Suprapubic skin (tissue), 4 donors: ENCODE measurements at regions not wholly inside any gene's neighbourhood (a gene's known extent, or its start where the extent isn't known, plus 50 kb on each side); places are given as distances from the start of the nearest gene placed in this dataset.

Experiments
- DNase-seq, 2 donors: peaks; one replicate each; pipeline ENCODE4 v3.0.0-alpha.2; 2019; ENCODE audit warnings: low spot score in 2 of 2
- H3K27ac ChIP-seq: fragments of 200-600 bp; sonication (generic); one replicate; pipeline ENCODE4 v1.5.1; 2019
- H3K27me3 ChIP-seq: fragments of 200-600 bp; sonication (generic); one replicate; pipeline ENCODE4 v1.5.1; 2019
- H3K36me3 ChIP-seq: fragments of 200-600 bp; sonication (generic); one replicate; pipeline ENCODE4 v1.5.1; 2019
- H3K4me1 ChIP-seq: fragments of 200-600 bp; sonication (generic); one replicate; pipeline ENCODE4 v1.5.1; 2019
- H3K4me3 ChIP-seq: fragments of 200-600 bp; sonication (generic); one replicate; pipeline ENCODE4 v1.5.1; 2019; ENCODE audit warnings: mild to moderate bottlenecking
- H3K9me3 ChIP-seq: fragments of 200-600 bp; sonication (generic); one replicate; pipeline ENCODE4 v1.5.1; 2019
- EP300 ChIP-seq: sonication (generic); formaldehyde crosslinking; IDR thresholded peaks from one replicate; pipeline ENCODE4 v1.6.1; 2017; ENCODE audit warnings: antibody characterized with exemption
- POLR2A ChIP-seq, 2 donors: fragments of 450-650 bp; IDR thresholded peaks; one replicate each; pipeline ENCODE4 v1.6.1; 2017; ENCODE audit warnings: antibody characterized with exemption in 2 of 2, mild to moderate bottlenecking in 2 of 2, moderate library complexity in 2 of 2
- POLR2AphosphoS5 ChIP-seq, 3 donors: sonication (generic); formaldehyde crosslinking; IDR thresholded peaks; one replicate each; pipeline ENCODE4 v1.6.1; 2017; ENCODE audit warnings: antibody characterized with exemption in 3 of 3
- WGBS: methylation state at CpG from one replicate; pipeline ENCODE4 v1.1.5; 2018; 5-methylcytosine and 5-hydroxymethylcytosine counted together
- TF ChIP-seq, protein P1 (sequence below), 2 donors: fragments of 200-600 bp in 1 of 2; fragments of 450-650 bp in 1 of 2; sonication (generic) in 1 of 2; IDR thresholded peaks; one replicate each; pipeline ENCODE4 v1.5.1; 2016 to 2019; ENCODE audit warnings: antibody characterized with exemption in 2 of 2, mild to moderate bottlenecking in 1 of 2, moderate library complexity in 1 of 2

DNA sequence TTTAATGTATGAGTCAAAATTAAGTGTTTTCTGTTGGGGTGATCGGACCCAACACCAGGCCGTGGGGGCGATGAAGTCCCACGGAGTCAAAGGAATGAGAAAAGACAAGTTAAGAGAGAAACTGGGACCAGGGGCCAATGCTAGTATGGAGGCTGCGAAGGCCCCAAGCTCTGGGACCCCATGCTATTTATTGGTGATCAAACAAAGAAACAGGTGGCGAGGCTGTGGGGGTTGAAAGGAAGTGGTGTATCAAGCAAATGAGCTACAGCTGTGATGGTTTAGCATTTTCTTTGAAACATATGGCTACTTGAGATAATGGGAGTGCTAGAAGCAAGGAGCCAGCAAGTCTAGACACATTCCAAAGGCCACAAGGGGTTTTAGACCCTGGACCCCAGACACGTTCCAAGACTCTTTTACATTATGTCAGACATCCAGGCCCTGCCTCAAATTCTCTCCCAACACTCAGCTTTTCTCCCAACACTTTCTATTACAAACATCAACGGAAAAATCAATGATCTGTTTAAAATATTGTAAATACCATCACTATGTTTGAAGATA, 56.0 kb upstream of the SNRPN start:
- TF ChIP-seq POLR2A (IDR thresholded peaks at IDR 0.05), result no peak
- WGBS, result 68% methylated on average over 8 of the region's 8 CpGs
- H3K27me3 ChIP-seq, result no peaks in the 10 kb centered on the region
- no peak for DNase-seq
- no peak overlapping the region for H3K4me3 ChIP-seq
- H3K27ac ChIP-seq, result no peak overlapping the region
- no peaks in the 10 kb centered on the region for H3K36me3 ChIP-seq
- H3K4me1 ChIP-seq, result no peaks in the 10 kb centered on the region
- H3K9me3 ChIP-seq, result peaks cover 3% of the 10 kb centered on the region

DNA sequence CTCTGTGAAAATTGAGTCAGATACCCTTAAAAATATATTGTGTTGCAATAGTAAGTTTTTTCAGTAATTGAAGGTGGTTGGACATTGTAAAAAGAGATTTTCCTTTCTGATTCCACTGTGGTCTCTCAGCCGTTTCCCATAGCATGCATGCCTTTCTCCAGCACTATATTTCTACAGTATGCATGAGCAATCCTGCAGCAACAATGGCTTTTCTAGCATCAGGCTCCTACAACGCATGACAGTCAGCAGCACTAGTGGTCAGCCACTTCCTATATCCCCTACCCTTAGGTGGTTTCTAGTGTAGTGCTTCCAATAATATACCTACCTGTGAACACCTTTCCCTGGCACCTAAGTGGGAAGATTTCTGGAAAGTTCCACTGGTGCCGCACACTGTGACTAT, 55.4 kb upstream of the SNRPN start:
- no peaks in the 10 kb centered on the region for H3K36me3 ChIP-seq
- 79% methylated on average over 3 of the region's 3 CpGs for WGBS

DNA sequence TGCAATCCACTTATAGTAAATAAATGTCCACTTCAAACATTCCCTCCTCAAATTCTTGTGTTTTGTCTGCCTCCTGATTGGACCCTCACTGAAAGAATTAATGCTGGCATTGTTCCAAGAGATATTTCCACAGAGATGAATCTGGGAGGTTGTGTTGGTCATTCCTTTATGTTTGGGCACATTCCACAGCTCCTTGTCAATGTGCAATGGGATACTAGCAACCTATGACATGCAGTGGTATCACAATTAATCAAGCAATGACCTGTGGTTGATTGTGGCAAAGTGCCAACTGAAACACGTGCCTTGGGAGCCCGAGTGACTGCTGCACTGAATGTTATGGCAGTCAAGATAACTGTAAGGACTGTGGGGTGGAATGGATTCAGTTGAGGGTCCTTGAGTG, 55.0 kb upstream of the SNRPN start:
- Histone ChIP-seq H3K9me3 (peaks cover 3% of the 10 kb centered on the region), H3K36me3 (no peaks in the 10 kb centered on the region), H3K4me3 (no peak overlapping the region), H3K27ac (no peak overlapping the region), H3K27me3 (no peaks in the 10 kb centered on the region), H3K4me1 (no peaks in the 10 kb centered on the region)
- 30% methylated on average over 2 of the region's 2 CpGs for WGBS
- TF ChIP-seq POLR2A (IDR thresholded peaks at IDR 0.05), result no peak
- TF ChIP-seq, protein P1, sequence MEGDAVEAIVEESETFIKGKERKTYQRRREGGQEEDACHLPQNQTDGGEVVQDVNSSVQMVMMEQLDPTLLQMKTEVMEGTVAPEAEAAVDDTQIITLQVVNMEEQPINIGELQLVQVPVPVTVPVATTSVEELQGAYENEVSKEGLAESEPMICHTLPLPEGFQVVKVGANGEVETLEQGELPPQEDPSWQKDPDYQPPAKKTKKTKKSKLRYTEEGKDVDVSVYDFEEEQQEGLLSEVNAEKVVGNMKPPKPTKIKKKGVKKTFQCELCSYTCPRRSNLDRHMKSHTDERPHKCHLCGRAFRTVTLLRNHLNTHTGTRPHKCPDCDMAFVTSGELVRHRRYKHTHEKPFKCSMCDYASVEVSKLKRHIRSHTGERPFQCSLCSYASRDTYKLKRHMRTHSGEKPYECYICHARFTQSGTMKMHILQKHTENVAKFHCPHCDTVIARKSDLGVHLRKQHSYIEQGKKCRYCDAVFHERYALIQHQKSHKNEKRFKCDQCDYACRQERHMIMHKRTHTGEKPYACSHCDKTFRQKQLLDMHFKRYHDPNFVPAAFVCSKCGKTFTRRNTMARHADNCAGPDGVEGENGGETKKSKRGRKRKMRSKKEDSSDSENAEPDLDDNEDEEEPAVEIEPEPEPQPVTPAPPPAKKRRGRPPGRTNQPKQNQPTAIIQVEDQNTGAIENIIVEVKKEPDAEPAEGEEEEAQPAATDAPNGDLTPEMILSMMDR (IDR thresholded peaks at IDR 0.05), result no peak
- TF ChIP-seq EP300, result no peak
- no peak for TF ChIP-seq POLR2AphosphoS5 (IDR thresholded peaks at IDR 0.05)
- no peak for DNase-seq

More for the DNA sequence above, 55.4 kb upstream of the SNRPN start:
- Histone ChIP-seq H3K4me1 (no peaks in the 10 kb centered on the region), H3K9me3 (peaks cover 3% of the 10 kb centered on the region), H3K27me3 (no peaks in the 10 kb centered on the region), H3K27ac (no peak overlapping the region), H3K4me3 (no peak overlapping the region)
- TF ChIP-seq POLR2A (IDR thresholded peaks at IDR 0.05), result no peak
- no peak for DNase-seq

DNA sequence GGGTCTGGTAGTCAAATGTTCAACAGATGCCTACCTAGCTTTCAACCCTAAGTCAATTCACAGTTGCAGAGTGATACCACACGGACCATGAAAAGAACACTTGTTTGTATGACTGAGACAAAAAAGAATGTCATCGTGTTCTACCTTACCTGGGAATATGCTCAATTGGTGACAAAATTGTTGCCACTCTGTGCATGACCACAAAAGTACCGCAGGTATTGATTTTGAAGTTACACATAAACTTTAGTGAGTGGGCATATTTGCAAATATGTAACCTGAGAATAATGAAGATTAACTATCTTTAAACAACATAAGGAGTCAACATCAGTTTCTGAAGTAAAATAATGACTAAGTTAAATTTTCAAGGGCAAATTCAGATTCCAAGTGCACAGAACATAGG, 53.4 kb upstream of the SNRPN start:
- Histone ChIP-seq H3K4me1 (no peaks in the 10 kb centered on the region), H3K27me3 (no peaks in the 10 kb centered on the region), H3K4me3 (no peak overlapping the region), H3K36me3 (no peaks in the 10 kb centered on the region), H3K27ac (no peak overlapping the region), H3K9me3 (peaks cover 3% of the 10 kb centered on the region)
- TF ChIP-seq POLR2A (IDR thresholded peaks at IDR 0.05), result no peak
- no peak for TF ChIP-seq POLR2AphosphoS5 (IDR thresholded peaks at IDR 0.05)
- TF ChIP-seq, protein P1 (IDR thresholded peaks at IDR 0.05), result no peak
- TF ChIP-seq EP300, result no peak
- WGBS, result 60% methylated on average over 3 of the region's 3 CpGs
- DNase-seq, result no peak
